Midbrain (tissue), 1 donor: ENCODE measurements at regions not wholly inside any gene's neighbourhood (a gene's known extent, or its start where the extent isn't known, plus 50 kb on each side); places are given as distances from the start of the nearest gene placed in this dataset.

Experiments
- DNase-seq: peaks from one replicate; lab custom pipeline; 2025; lab: John Stamatoyannopoulos, UW

- DNase-seq, result no peak
Observed at GRCh38 chr4:138964716-138965426, 50.7 kb upstream of the NOCT start.

DNA sequence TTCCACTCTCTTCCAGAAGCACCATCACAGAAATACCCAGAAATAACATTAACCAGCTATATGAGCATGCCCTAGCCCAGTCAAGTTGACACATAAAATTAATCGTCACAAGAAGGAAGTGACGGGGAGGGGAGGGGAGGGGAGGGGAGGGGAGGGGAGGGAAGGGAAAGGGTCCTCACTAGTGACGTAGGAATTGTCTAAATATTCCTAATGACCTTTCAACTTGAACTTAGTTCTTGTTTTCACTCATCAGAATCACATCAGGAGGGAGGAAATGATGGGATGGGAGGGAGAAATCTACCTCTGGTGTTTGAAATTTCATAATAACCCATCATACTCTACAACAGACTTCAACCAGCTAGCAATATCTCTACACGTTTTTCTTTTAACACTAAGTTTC lies 52.2 kb upstream of the NOCT start:
- DNase-seq, result no peak

- DNase-seq, result no peak
Observed at GRCh38 chr4:138961664-138962063, 53.9 kb upstream of the NOCT start.

GRCh38 chr4:138961129-138961528 lies 54.5 kb upstream of the NOCT start:
- no peak for DNase-seq

GRCh38 chr4:138960175-138960710 lies 55.3 kb upstream of the NOCT start:
- DNase-seq, result no peak

DNA sequence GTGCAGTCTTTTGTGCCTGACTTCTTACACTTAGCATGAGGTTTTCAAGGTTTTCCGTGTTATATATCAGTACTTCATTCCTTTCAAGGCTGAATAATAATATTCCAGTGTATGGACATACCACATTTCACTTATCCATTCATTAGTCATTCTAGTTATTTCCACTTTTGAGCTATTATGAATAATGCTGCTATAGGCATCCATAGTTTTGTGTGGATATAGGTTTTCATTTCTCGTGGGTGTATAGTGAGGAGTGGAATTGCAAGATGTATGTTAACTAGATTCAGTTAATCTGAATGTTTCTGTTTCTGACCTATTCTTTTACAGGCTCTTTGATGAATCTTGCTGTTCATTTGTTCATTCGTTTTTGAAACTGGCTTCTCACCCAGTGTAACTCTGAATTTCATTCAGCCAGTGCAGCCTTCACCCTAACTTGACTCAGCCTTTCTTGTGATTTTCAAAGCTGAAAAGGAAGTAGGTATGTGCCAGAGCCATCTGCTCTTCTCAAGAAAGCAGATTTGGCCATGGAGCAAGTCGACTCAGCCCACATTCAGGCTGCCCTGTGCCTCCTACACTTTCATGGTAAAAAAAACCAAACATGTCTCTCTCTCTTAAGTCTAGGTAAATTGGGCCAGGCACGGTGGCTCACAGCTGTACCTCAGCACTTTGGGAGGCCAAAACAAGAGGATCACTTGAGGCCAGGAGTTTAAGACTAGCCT lies 56.3 kb upstream of the NOCT start:
- no peak for DNase-seq

GRCh38 chr4:138958519-138958918 lies 57.1 kb upstream of the NOCT start:
- no peak for DNase-seq

- DNase-seq, result no peak
Observed at GRCh38 chr4:138957302-138957701, 58.3 kb upstream of the NOCT start.

DNA sequence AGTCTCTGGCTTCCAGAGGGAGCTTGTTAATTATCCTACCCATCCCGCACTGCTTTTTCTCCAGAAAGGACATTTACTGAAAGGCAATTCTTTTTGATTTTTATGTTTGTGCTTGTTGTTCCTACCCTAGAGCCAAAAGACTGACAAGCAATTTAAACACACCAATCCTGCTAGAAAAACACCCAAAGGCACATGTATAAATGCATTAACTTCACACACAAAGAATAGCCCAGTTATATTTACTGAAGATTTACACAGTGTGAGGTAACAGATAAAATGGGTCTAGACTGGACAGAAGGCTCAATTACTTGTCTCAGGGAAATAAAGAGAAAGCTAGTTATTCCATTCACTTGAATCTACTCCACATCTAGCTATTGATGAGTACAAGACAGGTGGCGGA lies 61.2 kb upstream of the NOCT start:
- DNase-seq, result no peak

- DNase-seq, result no peak
Observed at GRCh38 chr4:138953961-138954371, 61.6 kb upstream of the NOCT start.

DNA sequence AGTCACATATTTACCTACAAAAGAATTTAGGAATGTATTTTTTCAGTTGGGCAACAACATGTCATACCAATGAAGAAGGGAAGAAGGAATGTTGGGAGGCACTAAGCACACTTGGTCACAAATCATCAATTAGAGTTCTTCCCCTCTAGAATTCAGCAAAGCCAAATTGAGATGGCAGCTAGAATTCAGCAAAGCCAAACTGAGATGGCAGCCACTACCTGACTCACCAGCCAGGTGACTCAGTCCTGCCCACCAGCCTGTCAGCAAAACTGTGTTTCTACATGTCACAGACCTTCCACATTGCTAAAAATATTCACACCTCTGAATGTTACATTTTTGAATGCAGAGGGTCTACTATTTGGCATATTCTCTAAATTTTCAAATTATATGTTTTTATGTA lies 63.2 kb upstream of the NOCT start:
- DNase-seq, result no peak

- DNase-seq, result no peak
Observed at GRCh38 chr4:138951764-138952163, 63.8 kb upstream of the NOCT start.

DNA sequence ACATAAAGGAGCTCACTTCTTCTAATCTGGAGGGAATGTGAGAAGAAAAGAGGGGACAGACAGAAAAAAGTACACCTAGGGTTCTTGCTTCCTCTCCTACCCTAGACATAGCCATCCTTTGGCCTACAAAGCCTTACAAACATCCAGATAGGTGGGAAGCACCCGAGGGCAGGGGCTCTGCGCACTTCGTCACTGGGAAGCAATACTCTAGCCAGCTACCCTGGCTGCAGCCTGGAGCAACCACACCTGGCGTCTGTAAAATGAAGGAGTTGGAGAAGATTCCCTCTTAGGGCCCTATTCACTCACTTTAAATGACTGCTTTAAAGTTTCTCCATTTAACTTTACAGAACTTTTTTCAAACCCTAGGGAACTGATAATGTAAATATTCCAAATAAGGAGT lies 65.7 kb upstream of the NOCT start:
- DNase-seq, result no peak

DNA sequence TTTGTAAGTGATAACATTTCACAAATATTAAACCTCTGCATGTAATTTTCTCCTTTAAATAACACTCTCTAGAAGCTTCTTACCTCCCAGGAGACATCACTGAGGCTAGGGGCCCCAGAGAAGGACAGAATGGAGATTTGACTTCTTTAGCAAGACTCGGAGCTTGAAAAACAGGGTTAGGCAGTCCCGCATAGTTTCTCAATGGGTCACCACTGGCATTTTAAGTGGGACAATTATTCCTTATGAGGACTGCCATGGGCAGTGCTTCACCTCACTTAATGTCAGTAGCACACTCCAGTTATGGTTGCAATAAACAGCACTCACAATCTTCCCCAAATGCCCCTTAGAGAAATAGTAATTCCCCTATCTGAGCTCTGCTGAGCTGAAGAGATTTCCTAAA lies 66.7 kb upstream of the NOCT start:
- DNase-seq, result no peak

GRCh38 chr4:138946306-138946705 lies 69.3 kb upstream of the NOCT start:
- DNase-seq, result no peak

- no peak for DNase-seq
Observed at GRCh38 chr4:138945840-138946239, 69.7 kb upstream of the NOCT start.

GRCh38 chr4:138945401-138945800 lies 70.2 kb upstream of the NOCT start:
- DNase-seq, result no peak

GRCh38 chr4:138943893-138944292 lies 71.7 kb upstream of the NOCT start:
- no peak for DNase-seq

DNA sequence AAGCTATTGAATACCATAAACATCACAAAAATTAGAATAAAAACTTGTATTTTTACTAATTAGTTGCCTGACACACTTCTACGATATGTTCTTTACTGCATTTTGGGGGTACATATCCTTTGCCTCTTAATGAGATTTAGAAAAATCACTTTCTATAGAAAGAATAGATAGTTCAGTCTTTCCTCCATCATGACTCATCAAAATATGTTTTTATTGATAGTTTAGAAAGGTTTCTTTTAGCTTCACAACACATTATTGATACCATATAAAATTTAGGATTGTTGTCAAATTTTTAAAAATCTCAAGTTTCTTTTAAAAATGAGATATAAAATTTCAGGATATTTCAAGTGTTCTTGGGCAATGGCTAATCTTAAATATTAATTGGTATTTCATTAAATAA lies 74.5 kb upstream of the NOCT start:
- no peak for DNase-seq

DNA sequence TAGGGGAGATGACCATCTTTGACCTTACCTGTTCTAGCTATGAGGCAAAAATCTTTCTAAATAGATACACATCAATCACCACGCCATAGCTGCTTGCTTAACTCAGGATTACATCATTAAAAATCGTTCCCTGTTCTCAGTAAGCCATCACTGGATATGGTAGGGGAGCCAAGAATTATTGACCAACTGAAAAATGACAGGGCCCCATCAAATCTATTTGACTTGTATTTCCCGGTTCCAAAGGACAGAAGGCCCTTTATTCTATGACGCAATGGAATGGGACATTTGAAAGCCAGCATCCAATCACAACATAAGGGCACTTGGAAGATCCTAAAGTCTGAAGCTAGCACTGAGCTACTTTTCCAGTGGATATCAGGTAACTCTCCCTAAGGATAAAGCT lies 75.6 kb upstream of the NOCT start:
- DNase-seq, result no peak

GRCh38 chr4:138938366-138938690 lies 77.3 kb upstream of the NOCT start:
- DNase-seq, result peak; percentile 75

GRCh38 chr4:138935135-138935807 lies 80.3 kb upstream of the NOCT start:
- DNase-seq, result no peak

DNA sequence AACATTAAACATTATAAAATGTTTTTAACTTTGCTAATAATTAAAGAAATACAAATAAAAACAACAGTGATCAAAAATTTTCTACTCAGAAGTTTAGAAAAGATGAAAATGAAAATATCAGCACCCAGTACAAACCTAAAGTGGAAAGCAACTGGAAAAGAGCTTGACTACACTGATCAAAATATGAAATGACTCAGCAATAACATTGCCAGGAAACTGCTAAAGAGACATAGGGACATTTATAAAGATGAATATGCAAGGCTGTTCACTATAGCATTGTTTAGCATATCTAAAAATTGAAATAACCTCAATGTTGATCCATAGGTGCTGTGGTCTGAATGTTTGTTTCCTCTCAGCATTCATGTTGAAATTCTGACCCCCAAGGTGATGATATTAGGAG lies 88.5 kb upstream of the NOCT start:
- DNase-seq, result no peak
